CD4-positive, alpha-beta T cell (primary cell): ENCODE measurements at regions not wholly inside any gene's neighbourhood (a gene's known extent, or its start where the extent isn't known, plus 50 kb on each side); places are given as distances from the start of the nearest gene placed in this dataset.
"Not testable (repeated sequence)": the region's sequence is repeated elsewhere in the genome, so short reads cannot be mapped to it uniquely, and the experiment has no call there.

ENCODE experiments used
- ATAC-seq: fragments of 200-7000 bp; cut with Tn5 transposase; one replicate; pipeline ENCODE4 v1.10.0; 2022; ENCODE audit warnings: mild to moderate bottlenecking; ENCODE audit not compliant: poor library complexity
- CTCF ChIA-PET: fragments of 350-600 bp; sonication (Branson Sonifier 250); formaldehyde crosslinking; loops from one replicate; lab custom pipeline; 2021; ENCODE audit warnings: antibody characterized with exemption, inconsistent platforms; lab: Charles Lee
- POLR2A ChIA-PET: fragments of 350-600 bp; sonication (Branson Sonifier 250); formaldehyde crosslinking; loops from one replicate; lab custom pipeline; 2021; ENCODE audit warnings: antibody characterized with exemption, inconsistent platforms; lab: Charles Lee
- DNase-seq, 14 experiments: peaks; one replicate each; pipeline ENCODE4 v3.0.0-alpha.2; 2013 to 2020; ENCODE audit warnings: mixed read lengths in 2 of 14
- H3K27ac ChIP-seq, 2 donors: one replicate each; pipeline versions ENCODE4 v1.5.1 to v1.7.0; 2013; ENCODE audit warnings: low read length in 2 of 2, low read depth in 1 of 2, mild to moderate bottlenecking in 1 of 2
- H3K27me3 ChIP-seq, 2 experiments: 1 replicate in 1 of 2; 2 replicates in 1 of 2; pipeline versions ENCODE4 v1.6.1 to v1.7.0; 2013; ENCODE audit warnings: low read length in 2 of 2, control low read depth in 1 of 2, mild to moderate bottlenecking in 1 of 2, moderate library complexity in 1 of 2; ENCODE audit not compliant: insufficient read depth in 2 of 2, control insufficient read depth in 1 of 2
- H3K36me3 ChIP-seq: one replicate; pipeline ENCODE4 v1.6.1; 2013; ENCODE audit warnings: low read length, control low read depth; ENCODE audit not compliant: insufficient read depth
- H3K4me1 ChIP-seq: one replicate; pipeline ENCODE4 v1.6.1; 2013; ENCODE audit warnings: low read length, control low read depth; ENCODE audit not compliant: insufficient read depth
- H3K4me3 ChIP-seq: one replicate; pipeline ENCODE4 v1.5.1; 2013; ENCODE audit warnings: mild to moderate bottlenecking, low read length, moderate library complexity
- H3K9me3 ChIP-seq, 2 experiments: 1 replicate in 1 of 2; 2 replicates in 1 of 2; pipeline versions ENCODE4 v1.6.1 to v1.7.0; 2013; ENCODE audit warnings: low read length in 2 of 2, mild to moderate bottlenecking in 2 of 2, control low read depth in 1 of 2, moderate library complexity in 1 of 2; ENCODE audit not compliant: control insufficient read depth in 1 of 2, insufficient read depth in 1 of 2
- H3K27ac Mint-ChIP-seq: one replicate; pipeline ENCODE4 v1.8.0; 2020; ENCODE audit warnings: mixed read lengths
- H3K27me3 Mint-ChIP-seq: one replicate; pipeline ENCODE4 v1.8.0; 2021; ENCODE audit warnings: mixed read lengths
- H3K36me3 Mint-ChIP-seq: one replicate; pipeline ENCODE4 v1.8.0; 2021; ENCODE audit warnings: low read depth, mixed read lengths
- H3K4me1 Mint-ChIP-seq: one replicate; pipeline ENCODE4 v1.8.0; 2021; ENCODE audit warnings: low read depth, mixed read lengths
- H3K4me3 Mint-ChIP-seq: one replicate; pipeline ENCODE4 v1.8.0; 2020; ENCODE audit warnings: mild to moderate bottlenecking, mixed read lengths
- H3K9me3 Mint-ChIP-seq: one replicate; pipeline ENCODE4 v1.8.0; 2020; ENCODE audit warnings: mixed read lengths
- intact Hi-C, 2 experiments: fragments of 100-400 bp; cut with DNase I in 1 of 2; cut with micrococcal nuclease in 1 of 2; formaldehyde crosslinking; loops; one replicate each; pipeline versions ENCODE4 v1.15.1 to v1.9.0; 2023 to 2025; cut with DNase I, micrococcal nuclease
- TF ChIP-seq, protein P1 (sequence below): fragments of 200-600 bp; IDR thresholded peaks from one replicate; pipeline ENCODE4 v1.8.0; 2022; ENCODE audit warnings: antibody characterized with exemption, mild to moderate bottlenecking

DNA sequence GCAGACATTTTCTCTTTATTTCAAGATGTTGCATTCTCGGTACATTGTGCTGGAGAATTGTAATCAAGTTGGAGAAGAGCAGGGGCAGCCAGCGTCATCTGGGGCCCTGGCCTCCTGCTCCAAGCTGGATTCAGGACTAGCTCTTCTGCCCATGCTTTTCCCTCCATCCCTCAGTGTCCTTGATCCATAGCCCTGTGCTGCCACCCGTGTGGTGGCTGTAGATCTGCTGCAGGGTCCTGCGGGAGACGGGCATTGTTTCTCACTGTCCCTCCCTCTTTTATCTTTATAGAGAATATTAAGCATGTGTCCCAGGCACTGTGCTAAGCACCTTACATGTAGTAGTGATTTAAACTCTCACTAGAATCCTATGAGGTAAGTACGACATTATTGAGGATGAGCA is 60.5 kb upstream of the HAND1 start:
- H3K36me3 ChIP-seq: no peaks in the 10 kb centered on the region
- Mint-ChIP-seq H3K27ac (no peak overlapping the region), H3K27me3 (peaks cover 25% of the 10 kb centered on the region), H3K4me3 (no peak overlapping the region), H3K9me3 (no peaks in the 10 kb centered on the region), H3K36me3 (no peaks in the 10 kb centered on the region), H3K4me1 (no peaks in the 10 kb centered on the region)
- ATAC-seq (no peak), DNase-seq (no peak)
- no peaks in the 10 kb centered on the region for H3K9me3 ChIP-seq
- CTCF ChIA-PET: no interaction called here
- TF ChIP-seq, protein P1, sequence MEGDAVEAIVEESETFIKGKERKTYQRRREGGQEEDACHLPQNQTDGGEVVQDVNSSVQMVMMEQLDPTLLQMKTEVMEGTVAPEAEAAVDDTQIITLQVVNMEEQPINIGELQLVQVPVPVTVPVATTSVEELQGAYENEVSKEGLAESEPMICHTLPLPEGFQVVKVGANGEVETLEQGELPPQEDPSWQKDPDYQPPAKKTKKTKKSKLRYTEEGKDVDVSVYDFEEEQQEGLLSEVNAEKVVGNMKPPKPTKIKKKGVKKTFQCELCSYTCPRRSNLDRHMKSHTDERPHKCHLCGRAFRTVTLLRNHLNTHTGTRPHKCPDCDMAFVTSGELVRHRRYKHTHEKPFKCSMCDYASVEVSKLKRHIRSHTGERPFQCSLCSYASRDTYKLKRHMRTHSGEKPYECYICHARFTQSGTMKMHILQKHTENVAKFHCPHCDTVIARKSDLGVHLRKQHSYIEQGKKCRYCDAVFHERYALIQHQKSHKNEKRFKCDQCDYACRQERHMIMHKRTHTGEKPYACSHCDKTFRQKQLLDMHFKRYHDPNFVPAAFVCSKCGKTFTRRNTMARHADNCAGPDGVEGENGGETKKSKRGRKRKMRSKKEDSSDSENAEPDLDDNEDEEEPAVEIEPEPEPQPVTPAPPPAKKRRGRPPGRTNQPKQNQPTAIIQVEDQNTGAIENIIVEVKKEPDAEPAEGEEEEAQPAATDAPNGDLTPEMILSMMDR: no peak
- no peak overlapping the region for H3K4me3 ChIP-seq
- POLR2A ChIA-PET: no interaction called here
- H3K27me3 ChIP-seq: peaks cover 0 to 6% of the 10 kb centered on the region in 2 experiments
- intact Hi-C loops: no loop called here
- H3K4me1 ChIP-seq: no peaks in the 10 kb centered on the region
- no peak overlapping the region for H3K27ac ChIP-seq

DNA sequence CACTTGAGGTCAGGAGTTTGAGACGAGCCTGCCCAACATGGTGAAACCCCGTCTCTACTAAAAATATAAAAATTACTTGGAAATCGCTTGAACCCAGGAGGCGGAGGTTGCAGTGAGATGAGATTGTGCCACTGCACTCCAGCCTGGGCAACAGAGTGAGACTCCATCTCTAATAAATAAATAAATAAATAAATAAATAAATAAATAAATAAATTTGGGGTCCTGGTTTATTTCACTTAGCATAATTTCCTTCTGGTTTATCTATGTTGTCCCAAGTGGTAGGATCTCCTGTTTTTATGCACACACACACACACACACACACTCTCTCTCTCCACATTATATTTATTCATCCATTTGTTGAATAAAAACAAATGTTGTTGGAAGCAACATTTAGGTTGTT is 58.4 kb upstream of the HAND1 start:
- H3K27ac ChIP-seq, ATAC-seq, H3K4me3 Mint-ChIP-seq, DNase-seq, H3K9me3 Mint-ChIP-seq, H3K4me3 ChIP-seq, H3K9me3 ChIP-seq, H3K36me3 Mint-ChIP-seq, POLR2A ChIA-PET, H3K4me1 ChIP-seq, H3K36me3 ChIP-seq, CTCF ChIA-PET, H3K27ac Mint-ChIP-seq, H3K4me1 Mint-ChIP-seq, H3K27me3 ChIP-seq, intact Hi-C loops: not testable (repeated sequence)
- peaks cover 25% of the 10 kb centered on the region for H3K27me3 Mint-ChIP-seq

DNA sequence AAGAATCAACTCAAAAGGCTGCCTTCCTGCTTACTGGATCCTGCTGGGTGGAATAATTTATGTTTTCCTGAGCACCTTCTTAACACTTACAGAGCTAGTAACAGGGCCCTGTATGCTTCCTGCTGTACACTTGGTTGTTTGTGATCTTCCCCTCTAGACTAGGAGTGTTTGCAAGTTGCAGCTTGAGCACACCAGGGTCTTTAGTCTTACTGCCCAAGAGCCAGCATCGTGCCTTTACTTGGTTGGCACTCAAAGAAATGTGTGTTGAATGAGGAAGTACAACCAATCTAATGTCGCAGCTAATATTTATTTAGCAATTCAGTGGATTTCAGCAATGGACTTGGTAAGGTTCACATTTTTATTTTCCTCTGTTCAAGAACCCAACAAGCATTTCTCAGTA is 57.5 kb upstream of the HAND1 start:
- intact Hi-C loops: no loop called here
- Histone ChIP-seq H3K9me3 (no peaks in the 10 kb centered on the region), H3K36me3 (no peaks in the 10 kb centered on the region), H3K27ac (no peak overlapping the region), H3K4me3 (no peak overlapping the region), H3K27me3 (peaks cover 0 to 7% of the 10 kb centered on the region in 2 experiments), H3K4me1 (no peaks in the 10 kb centered on the region)
- ATAC-seq (no peak), DNase-seq (no peak)
- Mint-ChIP-seq H3K27me3 (peaks cover 32% of the 10 kb centered on the region), H3K36me3 (no peaks in the 10 kb centered on the region), H3K9me3 (no peaks in the 10 kb centered on the region), H3K4me1 (no peaks in the 10 kb centered on the region), H3K27ac (no peak overlapping the region), H3K4me3 (no peak overlapping the region)
- TF ChIP-seq, protein P1: no peak
- POLR2A ChIA-PET: no interaction called here
- CTCF ChIA-PET: no interaction called here

DNA sequence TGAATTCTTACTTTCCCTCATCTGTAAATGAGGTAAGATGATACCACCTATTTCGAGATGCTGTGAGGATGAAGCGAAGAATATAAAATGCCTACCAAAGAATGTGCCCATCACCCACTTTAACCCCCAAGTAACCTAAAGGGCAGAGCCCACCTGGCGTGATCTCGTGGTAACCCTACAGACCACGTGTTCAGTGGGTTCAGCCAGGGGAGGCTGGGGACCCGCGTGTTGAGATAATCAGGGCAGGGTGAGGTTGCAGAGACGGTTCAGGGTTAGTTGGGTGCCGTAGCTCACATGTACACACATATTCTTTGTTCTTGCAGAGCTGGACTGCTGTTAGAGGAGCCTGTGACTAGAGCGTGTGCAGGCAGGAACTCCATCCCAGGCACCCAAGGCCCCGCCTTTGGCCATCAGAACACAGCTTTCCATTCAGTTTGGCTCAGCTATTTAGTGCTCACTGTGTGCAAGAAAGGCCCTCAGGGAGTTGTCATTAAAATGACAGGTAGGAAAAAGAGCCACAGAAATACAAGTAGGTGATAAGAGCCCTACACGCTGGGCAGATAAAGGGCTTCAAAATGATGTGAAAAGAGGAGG is 56.5 kb upstream of the HAND1 start:
- no peak for DNase-seq
- no peak overlapping the region for H3K4me3 ChIP-seq
- H3K9me3 ChIP-seq: no peaks in the 10 kb centered on the region
- peaks cover 0 to 7% of the 10 kb centered on the region in 2 experiments for H3K27me3 ChIP-seq
- CTCF ChIA-PET: no interaction called here
- no peak overlapping the region for H3K27ac ChIP-seq
- intact Hi-C loops: no loop called here
- no peaks in the 10 kb centered on the region for H3K4me1 ChIP-seq
- peaks cover 32% of the 10 kb centered on the region for H3K27me3 Mint-ChIP-seq
- H3K27ac Mint-ChIP-seq: no peak overlapping the region
- no peaks in the 10 kb centered on the region for H3K4me1 Mint-ChIP-seq
- no peak for ATAC-seq
- no peak overlapping the region for H3K4me3 Mint-ChIP-seq
- no peaks in the 10 kb centered on the region for H3K36me3 Mint-ChIP-seq
- POLR2A ChIA-PET: no interaction called here
- no peaks in the 10 kb centered on the region for H3K36me3 ChIP-seq
- TF ChIP-seq, protein P1: no peak
- H3K9me3 Mint-ChIP-seq: no peaks in the 10 kb centered on the region
